HS-27A (cell line): ENCODE measurements at regions not wholly inside any gene's neighbourhood (a gene's known extent, or its start where the extent isn't known, plus 50 kb on each side); places are given as distances from the start of the nearest gene placed in this dataset.

Experiments
- DNase-seq: peaks from one replicate; pipeline ENCODE4 v3.0.0-alpha.2; 2012; ENCODE audit warnings: low read depth, missing footprints

DNA sequence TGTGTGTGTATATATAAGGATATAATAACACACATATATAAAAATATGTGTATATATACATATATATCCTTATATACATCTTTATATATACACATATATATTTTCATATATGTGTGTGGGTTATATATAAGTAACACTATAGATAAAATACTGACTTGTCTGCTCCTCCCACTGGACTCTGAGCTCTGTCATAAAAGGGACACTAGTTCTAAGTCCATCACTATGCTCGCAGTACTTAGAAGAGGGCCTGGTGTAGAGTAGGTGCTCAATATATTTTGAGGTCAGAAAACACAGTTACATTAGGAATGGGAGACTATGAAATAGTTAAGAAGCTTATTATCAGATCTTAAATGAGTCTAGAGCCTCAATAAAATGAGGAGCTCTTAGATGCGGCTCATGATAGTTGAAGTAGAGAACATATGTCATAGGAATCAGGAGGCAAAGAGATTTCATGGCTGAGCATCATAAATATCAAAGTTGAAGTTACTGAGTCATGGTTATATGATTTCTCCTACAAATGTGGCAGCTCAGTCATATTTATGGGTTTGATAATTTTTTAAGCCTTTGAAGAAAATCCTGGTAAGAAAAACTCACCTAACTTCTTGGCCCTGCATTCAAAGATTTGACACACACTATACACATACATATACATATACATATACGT lies 371.2 kb upstream of the THBS1 start:
- DNase-seq: no peak

DNA sequence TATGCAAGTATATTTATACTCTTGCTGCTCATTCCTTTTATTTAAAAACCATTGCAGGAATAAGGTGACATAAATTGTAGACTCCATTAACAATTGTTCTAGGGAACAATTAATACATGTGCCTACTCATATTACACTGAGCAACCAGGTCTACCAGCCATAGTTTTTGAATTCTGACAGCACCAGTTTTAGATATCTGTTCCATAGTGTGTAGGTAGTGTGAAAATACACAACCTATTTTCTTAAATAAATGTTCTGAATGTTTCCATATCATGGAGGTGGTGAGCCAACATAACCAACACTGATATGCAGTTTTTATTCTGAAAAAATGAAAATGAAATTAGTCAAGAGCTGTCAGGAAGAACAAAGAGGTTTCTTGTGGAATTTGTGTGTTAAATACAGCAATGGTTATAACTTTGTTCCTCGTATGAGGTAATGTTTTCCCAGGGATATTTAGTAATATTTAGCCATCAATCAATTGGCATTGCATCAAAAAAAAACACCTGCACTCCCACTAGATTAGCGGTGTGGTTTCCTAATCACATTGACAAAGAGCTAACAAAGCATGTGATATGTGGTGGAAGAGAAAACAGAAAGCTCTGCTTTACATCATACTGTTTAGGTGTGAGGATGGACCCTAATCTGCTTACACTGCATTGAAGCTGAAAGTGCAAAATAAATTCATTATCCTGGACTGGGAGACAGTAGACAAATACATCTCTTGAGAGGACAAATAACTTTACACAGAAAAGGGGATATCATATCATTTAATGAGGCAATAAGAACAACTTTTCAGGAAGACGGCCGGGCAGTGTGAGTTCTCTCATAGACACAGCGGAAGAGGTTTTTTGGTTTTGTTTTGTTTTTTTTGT lies 369.5 kb upstream of the THBS1 start:
- no peak for DNase-seq

DNA sequence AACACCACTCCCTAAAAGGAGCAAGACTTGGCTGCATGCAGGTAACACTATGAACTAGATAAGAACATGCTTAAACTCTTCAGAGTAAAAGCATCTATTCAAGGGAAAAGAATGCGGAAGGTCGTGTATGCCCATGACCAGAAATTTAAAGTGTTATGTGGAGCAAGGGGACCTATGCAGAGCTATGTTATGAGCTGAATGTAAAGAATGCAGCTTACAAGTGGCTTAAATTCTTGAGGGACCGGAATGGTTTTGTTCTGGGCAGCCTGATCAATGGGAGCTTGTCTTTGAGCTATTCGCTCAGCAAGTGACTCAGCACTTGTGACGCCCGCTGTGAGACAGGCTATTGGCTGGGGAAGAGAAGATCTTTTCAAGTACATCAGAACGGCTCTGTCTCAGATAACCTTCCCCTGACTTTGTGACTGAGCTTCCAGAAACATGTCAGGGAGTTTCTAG lies 367.5 kb upstream of the THBS1 start:
- peak; percentile 99 for DNase-seq

DNA sequence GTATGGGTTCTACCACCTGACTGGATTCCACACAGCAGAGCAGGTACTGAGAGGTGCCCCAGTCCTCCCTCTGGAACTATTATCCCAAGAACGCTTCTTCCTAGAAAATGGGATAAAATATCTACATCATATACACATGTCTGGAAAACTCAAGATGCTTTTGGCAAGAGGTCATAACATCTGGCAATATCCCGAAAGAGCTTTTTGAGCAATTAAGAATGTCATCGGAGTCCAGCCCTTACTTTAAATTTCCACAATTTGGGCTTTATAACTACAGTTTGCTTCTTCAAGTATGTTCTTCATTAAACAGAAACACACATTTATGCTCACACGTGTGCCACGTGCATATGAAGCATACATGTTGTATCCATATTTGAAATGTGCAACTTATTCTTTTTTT lies 365.9 kb upstream of the THBS1 start:
- no peak for DNase-seq

DNA sequence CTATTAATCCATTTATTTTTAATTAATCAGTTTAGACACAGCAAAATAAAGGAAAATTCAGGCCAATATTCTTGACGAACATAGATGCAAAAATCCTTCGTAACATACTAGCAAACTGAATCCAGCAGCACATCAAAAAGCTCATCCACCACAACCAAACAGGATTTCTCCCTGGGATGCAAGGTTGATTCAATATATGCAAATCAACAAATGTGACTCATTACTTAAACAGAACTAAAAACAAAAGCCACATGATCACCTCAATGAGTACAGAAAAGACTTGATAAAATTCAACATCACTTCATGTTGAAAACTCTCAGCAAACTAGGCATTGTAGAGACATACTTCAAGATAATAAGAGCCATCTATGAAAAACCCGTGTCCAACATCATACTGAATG lies 364.1 kb upstream of the THBS1 start:
- DNase-seq: no peak

DNA sequence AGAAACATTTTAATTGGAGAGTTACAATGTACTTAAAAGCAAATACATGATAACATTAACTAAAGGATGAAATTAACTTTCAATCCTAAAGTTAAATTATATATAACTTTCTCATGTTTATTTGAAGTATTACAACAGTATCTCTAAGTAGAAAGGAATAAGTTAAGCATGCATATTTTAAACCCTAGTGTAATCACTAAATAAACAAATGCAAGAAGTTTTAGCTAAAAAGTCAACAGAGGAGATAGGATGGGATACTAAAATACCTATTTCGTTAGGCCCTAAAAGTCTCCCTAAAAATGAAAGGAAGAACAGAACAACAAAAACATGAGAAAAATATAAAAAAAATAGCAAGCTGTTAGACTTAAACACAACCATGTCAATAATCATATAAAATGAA lies 361.3 kb upstream of the THBS1 start:
- DNase-seq: no peak

DNA sequence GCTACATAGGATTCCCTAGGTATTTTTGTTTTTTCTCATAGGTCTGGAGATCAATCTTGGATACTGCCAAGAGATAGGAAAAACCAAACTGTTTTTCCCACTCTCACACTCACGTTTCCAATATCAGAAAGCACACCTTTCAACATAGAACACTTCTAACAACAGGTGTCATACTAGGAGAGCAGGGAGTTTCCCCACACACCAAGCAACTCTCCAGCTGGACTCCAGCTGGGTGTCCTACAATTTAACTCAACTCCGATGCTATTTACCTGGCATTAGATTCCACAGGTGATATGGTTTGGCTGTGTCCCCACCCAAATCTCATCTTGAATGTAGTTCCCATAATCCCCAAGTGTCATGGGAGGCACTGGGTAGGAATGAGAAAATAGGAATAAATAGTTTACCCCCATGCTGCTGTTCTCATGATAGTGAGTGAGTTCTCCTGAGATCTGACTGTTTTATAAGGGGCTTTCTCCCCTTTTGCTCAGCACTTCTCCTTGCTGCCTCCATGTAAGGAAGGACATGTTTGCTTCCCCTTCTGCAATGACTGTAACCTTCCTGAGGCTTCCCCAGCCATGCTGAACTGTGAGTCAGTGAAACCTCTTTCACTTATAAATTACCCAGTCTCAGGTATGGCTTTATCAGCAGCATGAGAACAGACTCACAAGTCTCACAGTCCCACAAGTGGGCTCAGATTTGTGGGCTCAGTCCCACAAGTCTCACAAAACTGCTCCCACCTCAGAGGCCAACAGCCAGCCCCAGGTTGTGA lies 354.5 kb upstream of the THBS1 start:
- no peak for DNase-seq

DNA sequence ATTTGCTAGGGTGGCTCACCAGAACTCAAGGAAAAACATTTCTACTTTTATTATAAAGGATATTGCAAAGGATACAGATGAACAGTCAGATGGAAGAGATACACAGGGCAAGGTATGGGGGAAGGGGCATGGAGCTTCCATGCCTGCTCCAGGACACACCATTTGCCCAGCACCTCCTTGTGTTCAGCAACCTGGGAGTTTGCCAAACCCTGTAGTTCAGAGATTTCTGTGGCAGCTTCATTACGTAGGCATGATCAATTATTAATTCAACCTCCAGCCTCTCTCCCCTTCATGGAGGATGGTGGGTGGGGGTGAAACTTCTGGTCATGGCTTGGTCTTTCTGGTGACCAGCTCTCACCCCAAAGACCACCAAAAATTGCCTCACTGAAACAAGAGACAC lies 353.9 kb upstream of the THBS1 start:
- no peak for DNase-seq

DNA sequence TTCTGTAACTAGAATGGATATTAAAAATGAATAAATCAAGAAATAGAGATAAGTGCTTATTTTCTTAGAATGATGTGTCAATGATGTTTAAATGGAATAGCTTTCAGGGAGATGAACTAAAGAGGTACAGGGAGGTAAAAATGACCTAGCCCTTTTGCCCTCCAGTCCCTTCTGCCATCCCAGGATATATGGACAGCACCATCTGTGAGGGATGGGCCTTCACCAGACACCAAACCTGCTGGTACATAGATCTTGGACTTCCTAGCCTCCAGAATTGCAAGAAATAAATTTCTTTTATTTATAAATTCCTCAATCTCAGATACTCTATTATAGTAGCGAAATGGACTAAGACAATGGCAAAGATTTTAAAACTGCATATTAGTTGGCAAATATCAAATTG lies 352.0 kb upstream of the THBS1 start:
- DNase-seq: no peak

DNA sequence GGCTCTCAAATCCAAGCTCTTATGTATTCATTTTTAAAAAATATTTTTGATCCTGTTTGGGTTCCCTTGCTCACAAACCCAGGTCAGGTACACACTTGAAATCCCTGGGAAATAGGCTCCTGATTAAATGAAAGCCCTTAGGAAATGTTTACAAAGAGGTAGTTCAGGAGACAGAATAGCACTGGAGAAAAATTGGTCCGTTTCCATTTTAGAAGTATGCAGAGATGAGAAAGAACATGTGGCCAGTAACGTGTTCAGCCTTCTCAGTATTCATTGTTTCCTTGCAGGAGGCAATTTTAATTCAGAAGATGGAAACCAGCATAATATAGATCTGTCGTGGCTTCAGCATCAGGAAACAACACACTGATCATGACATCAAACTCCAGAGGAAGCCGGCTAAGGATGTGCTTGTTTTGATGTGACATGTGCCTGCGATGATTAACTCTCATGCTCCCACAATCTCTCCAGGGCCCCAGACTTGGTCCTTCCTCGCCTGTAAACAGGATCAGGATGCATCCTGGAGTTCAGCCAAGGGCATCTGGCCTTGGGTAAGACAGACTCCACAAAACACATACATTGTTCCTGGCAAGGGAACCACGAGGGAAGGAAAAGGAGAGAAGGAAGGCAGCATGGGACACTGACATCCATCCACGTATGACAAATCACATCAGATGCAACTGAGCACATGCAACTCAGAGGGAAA lies 350.5 kb upstream of the THBS1 start:
- no peak for DNase-seq

DNA sequence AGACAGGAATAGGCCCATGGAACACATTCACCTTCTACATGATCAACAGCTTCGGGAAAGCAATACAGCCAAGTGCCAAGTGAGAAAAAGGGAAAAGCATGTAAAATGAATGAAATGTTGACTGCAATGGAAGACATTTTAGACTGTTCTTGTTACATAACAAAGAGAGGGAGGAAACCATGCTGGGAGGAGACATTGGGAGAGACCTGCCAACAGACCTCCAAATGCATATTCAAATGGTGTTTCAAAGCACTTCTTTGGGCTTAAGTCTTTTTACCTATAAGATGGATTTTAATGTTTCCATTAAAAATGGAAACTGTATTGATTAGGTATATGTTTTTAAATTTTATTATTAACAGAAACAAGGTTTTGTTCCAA lies 350.0 kb upstream of the THBS1 start:
- no peak for DNase-seq

DNA sequence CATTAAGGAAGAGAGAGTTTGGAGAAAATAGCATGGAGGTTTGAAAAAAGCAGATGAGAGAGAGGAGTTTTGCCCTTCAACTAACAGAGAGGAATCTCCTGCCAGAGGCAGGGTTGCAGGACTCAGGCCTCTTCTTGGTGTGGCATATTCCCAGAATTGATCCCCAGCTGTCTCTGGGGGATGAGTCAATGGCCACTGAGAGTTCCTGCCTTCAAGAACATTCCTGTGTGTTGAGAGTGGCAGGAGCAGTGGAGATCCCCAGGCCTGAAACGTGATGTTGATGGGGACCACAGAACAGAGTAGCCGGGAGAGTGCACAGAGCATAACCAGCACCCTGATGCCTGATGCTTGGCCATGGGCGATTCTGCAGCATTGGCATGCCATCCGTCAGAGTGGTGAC lies 348.4 kb upstream of the THBS1 start:
- DNase-seq: peak; percentile 87

DNA sequence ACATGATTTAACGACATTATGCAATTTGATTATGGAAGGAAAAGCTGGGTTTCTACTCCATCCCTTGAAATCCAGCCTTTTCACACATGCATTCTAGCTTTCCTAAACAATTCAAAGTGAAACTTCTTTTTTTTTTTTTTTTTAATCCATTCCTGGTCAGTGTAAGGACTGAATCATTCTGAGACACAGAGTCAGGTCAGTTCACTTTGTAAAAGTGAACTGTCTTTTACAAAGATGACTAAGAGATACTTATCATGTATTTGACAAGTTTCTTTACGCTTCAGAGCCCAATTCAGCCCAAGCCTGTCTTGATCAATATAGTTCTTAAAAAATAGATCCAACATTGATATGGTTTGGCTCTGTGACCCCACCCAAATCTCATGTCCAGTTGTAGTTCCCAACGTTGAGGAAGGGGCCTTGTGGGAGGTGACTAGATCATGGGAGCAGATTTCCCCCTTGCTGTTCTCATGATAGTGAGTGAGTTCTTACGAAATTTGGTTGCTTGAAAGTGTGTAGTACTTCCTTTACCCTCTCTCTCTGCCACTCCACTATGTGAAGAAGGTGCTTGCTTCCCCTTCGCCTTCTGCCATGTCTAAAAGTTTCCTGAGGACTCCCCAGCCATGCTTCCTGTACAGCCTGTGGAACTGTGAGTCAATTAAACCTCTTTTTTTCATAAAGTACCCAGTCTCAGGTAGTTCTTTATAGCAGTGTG lies 345.6 kb upstream of the THBS1 start:
- DNase-seq: no peak

DNA sequence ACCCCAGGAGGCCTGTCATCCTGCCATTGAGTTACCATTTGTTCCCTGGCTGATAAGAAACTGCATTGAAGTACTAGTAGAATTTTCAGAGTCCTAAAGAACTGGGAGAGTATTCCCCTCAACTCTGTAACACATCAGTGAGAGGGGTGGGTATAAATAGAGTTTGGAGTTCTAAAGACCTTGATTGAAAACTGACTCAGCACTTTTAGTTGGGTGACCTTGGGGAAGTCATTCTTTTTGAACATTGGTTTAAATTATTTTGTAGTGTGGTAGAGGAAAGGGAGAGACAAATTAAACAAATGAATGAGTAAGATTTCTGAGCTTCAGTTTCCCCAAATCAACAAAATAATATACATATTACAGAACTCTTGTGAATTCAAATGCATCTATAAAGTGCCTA lies 344.5 kb upstream of the THBS1 start:
- no peak for DNase-seq

DNA sequence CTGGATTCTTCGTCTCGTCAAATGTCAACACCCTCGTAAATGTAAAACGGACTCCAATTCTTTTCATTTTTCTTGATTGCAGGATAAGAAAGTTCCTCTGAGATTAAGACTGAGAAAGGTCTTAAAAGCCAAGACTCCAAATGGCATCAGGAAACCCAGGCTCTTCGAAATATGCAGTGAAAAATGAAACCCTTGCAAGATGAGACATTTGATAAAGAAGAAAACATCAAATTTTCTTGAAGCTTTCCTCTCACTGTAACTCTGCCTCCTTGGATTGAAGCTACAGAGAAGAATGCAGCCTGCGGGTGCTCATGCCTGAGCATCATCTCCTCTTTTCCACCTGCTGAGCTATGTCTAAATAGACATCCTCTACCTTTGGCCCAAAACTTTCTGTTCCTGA lies 342.4 kb upstream of the THBS1 start:
- no peak for DNase-seq

DNA sequence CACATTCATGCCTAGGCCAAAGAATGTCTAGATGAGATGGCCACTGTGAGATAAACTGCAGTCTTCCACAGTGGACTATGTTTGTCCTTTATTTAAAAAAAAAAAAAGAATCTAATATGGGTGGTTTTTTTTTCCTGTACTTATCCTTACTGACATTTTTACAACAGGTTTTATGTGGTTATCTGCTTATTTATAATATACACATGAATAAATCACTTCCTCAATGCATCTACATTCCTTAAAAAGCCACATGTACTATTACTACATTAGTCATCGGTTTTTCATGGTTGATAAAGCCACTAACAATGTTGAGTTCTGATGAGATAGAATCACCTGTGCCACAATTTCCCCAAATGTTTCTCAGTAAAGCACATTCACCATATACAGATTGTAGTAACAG lies 341.3 kb upstream of the THBS1 start:
- DNase-seq: no peak

DNA sequence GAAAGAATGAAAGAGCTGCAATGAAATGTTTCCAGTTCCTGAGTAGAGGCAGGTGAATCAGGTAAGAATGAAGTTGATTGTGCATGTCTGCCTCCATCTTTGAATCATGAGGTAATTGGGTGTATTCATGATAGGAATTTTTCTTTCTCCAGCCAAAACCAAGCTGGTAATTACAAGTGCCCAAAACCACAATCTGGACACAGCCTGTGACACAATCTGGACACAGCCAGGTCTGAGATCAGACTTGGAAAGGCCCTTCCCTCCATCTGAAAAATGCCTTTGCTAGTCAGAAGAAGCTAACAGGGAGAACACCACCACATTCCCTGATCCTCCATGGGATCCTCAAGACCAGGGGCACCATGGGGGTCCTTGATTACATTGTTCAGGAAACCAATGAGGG lies 338.5 kb upstream of the THBS1 start:
- DNase-seq: no peak

DNA sequence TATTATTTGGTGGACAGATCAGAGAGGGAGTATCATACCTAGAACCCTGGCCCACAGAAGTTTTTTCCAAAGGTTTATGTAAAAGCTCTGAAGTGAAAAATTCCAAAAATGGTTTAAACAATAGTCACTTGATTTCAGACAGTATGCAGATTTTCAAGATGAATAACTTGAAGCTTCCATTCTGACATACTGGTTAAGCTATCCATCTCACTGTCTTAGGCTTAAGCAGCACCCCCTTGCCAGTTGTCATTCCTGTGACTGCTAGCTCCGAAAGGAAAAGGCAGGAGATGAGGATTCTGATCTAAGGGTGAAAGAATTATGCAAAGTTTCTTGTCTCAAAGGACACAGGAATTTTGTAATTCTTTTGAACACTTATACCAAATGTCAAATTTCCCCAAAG lies 337.5 kb upstream of the THBS1 start:
- DNase-seq: no peak

DNA sequence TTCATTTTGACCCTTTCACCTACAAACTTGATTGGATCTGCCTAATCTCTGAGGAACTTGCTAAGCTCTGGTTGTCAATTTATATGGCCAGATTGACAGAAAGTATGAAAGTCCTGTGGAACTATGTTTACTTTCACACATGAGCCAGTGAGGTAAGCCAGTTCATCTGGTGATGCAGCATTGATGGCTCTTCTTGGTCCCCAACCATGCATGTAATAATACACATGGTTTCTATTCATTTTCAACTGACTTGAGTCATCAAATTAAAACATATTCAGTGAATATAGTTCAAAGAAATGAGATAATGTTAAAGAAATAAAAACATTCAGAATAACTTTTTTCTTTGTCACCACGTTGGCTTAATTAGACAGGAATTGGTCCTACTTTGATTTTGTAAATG lies 336.1 kb upstream of the THBS1 start:
- no peak for DNase-seq

DNA sequence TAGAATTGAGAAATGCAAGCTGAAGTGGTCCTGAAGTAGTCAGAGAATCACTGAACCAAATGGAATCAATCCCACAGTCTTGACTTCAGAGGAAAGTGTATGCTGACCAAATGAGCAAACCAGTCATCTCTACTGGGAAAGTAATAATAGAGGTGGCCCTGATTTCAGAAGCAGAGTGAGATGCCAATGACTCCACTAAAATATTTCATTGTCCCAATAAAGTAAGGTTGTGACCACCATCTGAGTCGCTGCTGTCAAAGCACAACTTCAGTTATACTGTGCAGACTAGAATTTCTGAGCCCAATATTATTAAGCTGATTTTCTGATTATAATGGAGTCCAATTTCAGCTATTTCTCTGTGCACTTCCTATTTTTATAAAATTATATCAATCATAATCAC lies 334.4 kb upstream of the THBS1 start:
- DNase-seq: no peak

DNA sequence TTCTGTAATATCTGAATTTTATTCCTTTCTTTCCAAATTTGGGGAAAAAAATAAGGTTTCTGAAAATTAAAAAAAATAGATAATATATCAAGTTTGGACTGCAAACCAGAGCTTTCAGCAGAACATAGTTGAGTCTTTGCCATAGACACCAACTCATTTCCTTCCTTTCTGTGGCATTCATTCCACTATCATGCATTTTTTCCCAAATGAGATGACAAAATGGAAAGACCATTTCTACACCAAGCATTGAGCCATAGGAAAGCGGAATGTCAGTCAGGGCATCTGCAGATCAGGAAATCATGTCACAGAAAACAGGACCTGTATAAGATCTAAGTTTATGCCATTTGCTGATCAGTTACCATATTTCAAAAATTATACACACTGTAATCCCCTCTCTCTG lies 333.3 kb upstream of the THBS1 start:
- DNase-seq: no peak

DNA sequence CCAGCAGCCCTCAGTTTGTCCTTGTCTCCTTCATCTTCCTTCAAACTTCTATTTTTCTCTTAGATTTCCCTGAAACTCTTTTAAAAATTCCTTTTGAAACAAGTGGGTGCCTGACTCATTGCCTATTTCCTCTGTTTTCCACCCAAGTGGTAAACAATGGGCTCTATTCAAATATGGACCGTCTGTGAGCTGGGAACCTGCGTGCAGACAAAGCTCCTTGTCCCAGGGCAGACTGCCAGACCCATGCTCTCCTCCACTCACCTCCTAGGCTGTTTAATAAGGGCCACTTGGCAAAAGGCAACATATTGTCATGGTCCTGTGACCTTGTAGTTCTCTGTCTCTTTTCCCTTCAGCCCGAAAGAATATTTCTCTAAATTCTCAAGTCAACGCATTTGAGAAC lies 332.7 kb upstream of the THBS1 start:
- DNase-seq: no peak
